OCI-LY7 (cell line): ENCODE measurements at regions not wholly inside any gene's neighbourhood (a gene's known extent, or its start where the extent isn't known, plus 50 kb on each side); places are given as distances from the start of the nearest gene placed in this dataset.

Experiments used
- BruUV-seq: library from RNA; stranded (reverse); fragments of 400-500 nt; replicated peaks from 2 replicates; lab custom pipeline; 2021; lab: Mats Ljungman, UMichigan
- CTCF ChIA-PET: fragments of 300-600 bp; sonication (Branson Sonifier 250); formaldehyde crosslinking; loops from one replicate; lab custom pipeline; 2022; ENCODE audit warnings: antibody characterized with exemption; ENCODE audit not compliant: unreplicated experiment; lab: Charles Lee
- POLR2A ChIA-PET: fragments of 300-600 bp; sonication (Branson Sonifier 250); formaldehyde crosslinking; loops from one replicate; lab custom pipeline; 2022; ENCODE audit warnings: antibody characterized with exemption; lab: Charles Lee
- DNase-seq: peaks from one replicate; pipeline ENCODE4 v3.0.0-alpha.2; 2015; ENCODE audit warnings: low spot score
- H2AFZ ChIP-seq: fragments of 200-600 bp; sonication (generic), shearing (Covaris generic); 2 replicates; pipeline ENCODE4 v1.6.1; 2014; ENCODE audit warnings: mild to moderate bottlenecking, antibody characterized with exemption, low read length, moderate library complexity
- H3K27ac ChIP-seq: fragments of 200-600 bp; sonication (generic); 2 replicates; pipeline ENCODE4 v1.5.1; 2014; ENCODE audit warnings: mixed run types, low read depth, mild to moderate bottlenecking, moderate library complexity, low read length, inconsistent platforms; ENCODE audit not compliant: poor library complexity, severe bottlenecking
- H3K36me3 ChIP-seq: fragments of 200-600 bp; sonication (generic); 2 replicates; pipeline ENCODE4 v1.6.1; 2014; ENCODE audit warnings: mild to moderate bottlenecking, antibody characterized with exemption, low read length, moderate library complexity, mixed read lengths; ENCODE audit not compliant: insufficient read depth
- H3K4me1 ChIP-seq: fragments of 200-600 bp; sonication (generic); 2 replicates; pipeline ENCODE4 v1.5.1; 2014; ENCODE audit warnings: mild to moderate bottlenecking, low read length; ENCODE audit not compliant: insufficient read depth, poor library complexity, severe bottlenecking
- H3K4me2 ChIP-seq: fragments of 200-600 bp; sonication (generic); 2 replicates; pipeline ENCODE4 v1.6.1; 2014; ENCODE audit warnings: mild to moderate bottlenecking, low read length
- H3K4me3 ChIP-seq: fragments of 200-600 bp; sonication (generic); 2 replicates; pipeline ENCODE4 v1.5.1; 2014; ENCODE audit warnings: mild to moderate bottlenecking, low read depth, low read length; ENCODE audit not compliant: poor library complexity, severe bottlenecking
- H3K79me2 ChIP-seq: fragments of 200-600 bp; sonication (generic); 2 replicates; pipeline ENCODE4 v1.6.1; 2016; ENCODE audit warnings: low read depth, mild to moderate bottlenecking, low read length, moderate library complexity, mixed read lengths; ENCODE audit not compliant: insufficient read depth
- H3K9me2 ChIP-seq: fragments of 200-600 bp; sonication (generic); 2 replicates; pipeline ENCODE4 v1.6.1; 2016; ENCODE audit warnings: mild to moderate bottlenecking, low read length, mixed read lengths; ENCODE audit not compliant: insufficient read depth
- H3K9me3 ChIP-seq: fragments of 200-600 bp; sonication (generic); 2 replicates; pipeline ENCODE4 v1.6.1; 2014; ENCODE audit warnings: mild to moderate bottlenecking, mixed run types, low read length, mixed read lengths
- H4K20me1 ChIP-seq: fragments of 200-600 bp; sonication (generic); 2 replicates; pipeline ENCODE4 v1.6.1; 2014; ENCODE audit warnings: mild to moderate bottlenecking, antibody characterized with exemption, low read length, moderate library complexity, mixed read lengths; ENCODE audit not compliant: insufficient read depth
- CTCF ChIP-seq: fragments of 200-600 bp; sonication (generic); conservative IDR thresholded peaks from 2 replicates; pipeline ENCODE4 v1.5.1; 2014; ENCODE audit warnings: mild to moderate bottlenecking, antibody characterized with exemption, low read length, moderate library complexity, mixed read lengths
- EZH2phosphoT487 ChIP-seq: fragments of 200-600 bp; sonication (generic); IDR thresholded peaks from 2 replicates; pipeline ENCODE4 v1.6.1; 2018; ENCODE audit warnings: low read depth, borderline replicate concordance, mild to moderate bottlenecking, mixed run types, antibody characterized with exemption, low read length, moderate library complexity, mixed read lengths
- intact Hi-C: fragments of 100-400 bp; cut with micrococcal nuclease; formaldehyde crosslinking; loops from one replicate; pipeline ENCODE4 v1.10.0; 2022; ENCODE audit not compliant: unreplicated experiment

GRCh38 chr3:166118049-166118448 lies 280.8 kb upstream of the BCHE start:
- no peak for TF ChIP-seq CTCF
- no peak for TF ChIP-seq EZH2phosphoT487
- no peaks in the 10 kb centered on the region for H4K20me1 ChIP-seq
- POLR2A ChIA-PET, result interaction anchor here (0.6 kb wide), 1 partner anchor 1448 kb away, joined by 3 read pairs; no protein-coding TSS in a partner anchor
- no peaks in the 10 kb centered on the region for H3K9me3 ChIP-seq
- no peak overlapping the region for H3K4me3 ChIP-seq
- CTCF ChIA-PET, result no interaction called here
- H3K4me1 ChIP-seq, result no peaks in the 10 kb centered on the region
- no peak overlapping the region for H3K4me2 ChIP-seq
- intact Hi-C loops, result no loop called here
- no peak for DNase-seq
- no peaks in the 10 kb centered on the region for H3K9me2 ChIP-seq
- H3K79me2 ChIP-seq, result no peaks in the 10 kb centered on the region
- no TSS peak for BruUV-seq
- no peak overlapping the region for H3K27ac ChIP-seq
- H3K36me3 ChIP-seq, result no peaks in the 10 kb centered on the region
- no peak overlapping the region for H2AFZ ChIP-seq

- Histone ChIP-seq H3K4me1 (no peaks in the 10 kb centered on the region), H3K9me3 (no peaks in the 10 kb centered on the region), H2AFZ (no peak overlapping the region), H3K4me3 (no peak overlapping the region), H3K36me3 (no peaks in the 10 kb centered on the region), H3K27ac (no peak overlapping the region), H3K4me2 (no peak overlapping the region), H3K9me2 (no peaks in the 10 kb centered on the region), H3K79me2 (no peaks in the 10 kb centered on the region), H4K20me1 (no peaks in the 10 kb centered on the region)
- DNase-seq, result no peak
- intact Hi-C loops, result no loop called here
- TF ChIP-seq CTCF, result no peak
- TF ChIP-seq EZH2phosphoT487, result no peak
- no TSS peak for BruUV-seq
- ChIA-PET CTCF (no interaction called here), POLR2A (no interaction called here)
Observed at GRCh38 chr3:166114448-166114847, 277.2 kb upstream of the BCHE start.

GRCh38 chr3:166111562-166111961 lies 274.3 kb upstream of the BCHE start:
- Histone ChIP-seq H3K9me2 (no peaks in the 10 kb centered on the region), H3K4me3 (no peak overlapping the region), H3K27ac (no peak overlapping the region), H3K4me1 (no peaks in the 10 kb centered on the region), H3K9me3 (no peaks in the 10 kb centered on the region), H3K79me2 (no peaks in the 10 kb centered on the region), H4K20me1 (no peaks in the 10 kb centered on the region), H3K36me3 (no peaks in the 10 kb centered on the region), H3K4me2 (no peak overlapping the region), H2AFZ (no peak overlapping the region)
- DNase-seq, result no peak
- ChIA-PET POLR2A (interaction anchor here (0.9 to 1.0 kb wide), 2 partner anchors 10 to 19 kb away, joined by 3 read pairs; no protein-coding TSS in a partner anchor), CTCF (no interaction called here)
- intact Hi-C loops, result no loop called here
- no peak for TF ChIP-seq EZH2phosphoT487
- no peak for TF ChIP-seq CTCF
- no TSS peak for BruUV-seq
